GM13977 (cell line): ENCODE measurements at regions not wholly inside any gene's neighbourhood (a gene's known extent, or its start where the extent isn't known, plus 50 kb on each side); places are given as distances from the start of the nearest gene placed in this dataset.

Experiments used
- DNase-seq: peaks from one replicate; pipeline ENCODE4 v3.0.0; 2012; ENCODE audit warnings: low spot score
- in situ Hi-C: fragments of 300-500 bp; cut with MboI; formaldehyde crosslinking; loops from one replicate; pipeline ENCODE4 v1.12.0; 2022; ENCODE audit warnings: low sequenced_read_pairs, low pct_unique_long_range_greater_than_20kb, mixed read lengths, inconsistent platforms; ENCODE audit not compliant: unreplicated experiment
- TF ChIP-seq, protein P1 (sequence below): IDR thresholded peaks from 2 replicates; pipeline ENCODE4 v1.5.1; 2012; ENCODE audit warnings: mild to moderate bottlenecking, control low read depth; ENCODE audit not compliant: insufficient read depth; ENCODE audit errors: extremely low read depth, missing control alignments

DNA sequence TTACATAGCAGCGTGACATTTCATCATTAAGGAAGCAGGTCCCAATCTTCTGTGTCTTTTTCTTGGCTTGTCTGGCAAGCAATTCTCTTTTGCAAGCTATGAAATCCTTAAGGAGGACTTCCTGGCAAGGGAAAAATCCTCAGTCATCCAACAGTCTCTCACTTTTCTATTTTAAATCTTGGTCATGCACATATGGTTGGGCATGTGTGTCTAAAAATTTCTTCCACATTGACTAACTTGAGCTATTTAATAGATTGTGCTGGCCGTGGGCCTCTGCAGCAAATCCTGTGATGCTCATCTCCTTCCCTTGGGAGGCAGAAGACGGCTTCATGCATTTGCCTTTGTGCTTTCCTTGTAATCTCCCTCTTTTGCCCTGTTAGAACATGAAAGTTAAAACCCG, 634.3 kb upstream of the FANCL start:
- in situ Hi-C loops: no loop called here
- DNase-seq: no peak
- TF ChIP-seq, protein P1, sequence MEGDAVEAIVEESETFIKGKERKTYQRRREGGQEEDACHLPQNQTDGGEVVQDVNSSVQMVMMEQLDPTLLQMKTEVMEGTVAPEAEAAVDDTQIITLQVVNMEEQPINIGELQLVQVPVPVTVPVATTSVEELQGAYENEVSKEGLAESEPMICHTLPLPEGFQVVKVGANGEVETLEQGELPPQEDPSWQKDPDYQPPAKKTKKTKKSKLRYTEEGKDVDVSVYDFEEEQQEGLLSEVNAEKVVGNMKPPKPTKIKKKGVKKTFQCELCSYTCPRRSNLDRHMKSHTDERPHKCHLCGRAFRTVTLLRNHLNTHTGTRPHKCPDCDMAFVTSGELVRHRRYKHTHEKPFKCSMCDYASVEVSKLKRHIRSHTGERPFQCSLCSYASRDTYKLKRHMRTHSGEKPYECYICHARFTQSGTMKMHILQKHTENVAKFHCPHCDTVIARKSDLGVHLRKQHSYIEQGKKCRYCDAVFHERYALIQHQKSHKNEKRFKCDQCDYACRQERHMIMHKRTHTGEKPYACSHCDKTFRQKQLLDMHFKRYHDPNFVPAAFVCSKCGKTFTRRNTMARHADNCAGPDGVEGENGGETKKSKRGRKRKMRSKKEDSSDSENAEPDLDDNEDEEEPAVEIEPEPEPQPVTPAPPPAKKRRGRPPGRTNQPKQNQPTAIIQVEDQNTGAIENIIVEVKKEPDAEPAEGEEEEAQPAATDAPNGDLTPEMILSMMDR: no peak

DNA sequence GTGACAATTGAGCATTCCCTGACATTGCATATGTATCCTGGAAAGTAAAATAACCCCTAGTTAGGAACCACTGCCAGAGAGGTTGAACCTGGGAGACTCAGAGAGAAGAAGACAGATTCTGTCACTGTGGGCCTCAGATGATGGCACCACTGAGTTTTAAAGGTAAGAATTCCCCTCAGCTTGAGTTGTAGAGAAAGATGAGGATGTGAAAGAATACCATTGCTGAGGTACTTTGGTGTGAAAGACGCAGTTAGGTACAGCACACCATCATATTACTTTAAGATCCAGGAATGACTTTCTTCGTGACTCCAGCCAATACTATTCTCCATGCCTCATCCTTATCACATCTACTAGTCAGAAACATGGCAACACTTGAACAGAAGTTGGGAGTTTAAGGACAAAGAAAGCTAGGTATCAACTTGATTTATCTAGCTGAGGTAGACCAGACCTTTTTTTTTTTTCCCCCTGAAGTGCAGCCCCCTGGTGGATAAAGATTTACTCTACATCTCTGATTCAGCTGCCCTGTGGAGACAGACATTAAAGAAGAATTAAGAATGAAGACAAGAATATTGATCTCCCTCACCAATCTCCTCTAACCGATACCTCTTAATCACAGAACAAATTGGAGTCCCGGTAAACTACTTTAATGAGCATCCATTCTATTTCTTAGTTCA, 630.5 kb upstream of the FANCL start:
- TF ChIP-seq, protein P1: peak; percentile 22
- in situ Hi-C loops: no loop called here
- DNase-seq: no peak

DNA sequence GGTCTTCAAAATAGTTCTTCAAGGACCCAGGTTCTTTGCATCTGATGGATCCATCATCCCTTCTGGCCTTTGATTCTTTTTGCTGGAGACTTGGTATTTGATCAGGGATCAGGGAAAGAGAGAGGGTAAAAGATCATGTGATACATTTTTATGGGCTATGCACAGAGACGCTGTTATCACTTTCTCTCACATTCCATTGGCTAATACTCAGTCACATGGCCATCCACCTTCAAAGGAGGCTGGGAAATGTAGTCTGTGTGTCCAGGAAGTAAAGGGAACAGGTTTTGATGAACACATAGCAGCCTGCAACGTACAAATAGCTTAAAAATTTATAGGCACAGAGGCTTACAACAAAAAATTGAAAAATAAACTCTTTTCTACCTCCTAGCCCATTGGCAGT, 629.6 kb upstream of the FANCL start:
- TF ChIP-seq, protein P1: no peak
- DNase-seq: peak; percentile 3
- in situ Hi-C loops: no loop called here

DNA sequence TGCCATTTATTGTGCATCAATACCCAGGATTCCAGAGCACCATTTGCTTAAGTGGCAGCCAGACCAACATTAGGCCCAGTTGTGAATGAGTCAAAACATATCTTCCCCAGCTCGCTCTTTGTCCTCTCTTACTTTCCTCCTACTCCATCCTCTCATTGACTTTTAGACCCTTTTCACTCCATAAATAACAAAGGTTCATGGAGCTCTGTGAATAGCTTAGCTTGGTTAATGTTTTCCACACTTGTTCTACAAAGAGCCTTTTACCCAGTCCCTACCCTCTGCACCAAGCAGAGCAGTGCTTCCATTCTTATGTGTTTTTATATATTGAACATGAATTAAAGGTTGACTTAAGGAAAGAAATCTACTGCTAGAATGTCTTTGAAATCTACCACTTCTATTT, 625.8 kb upstream of the FANCL start:
- no peak for DNase-seq
- in situ Hi-C loops: no loop called here
- TF ChIP-seq, protein P1: no peak

DNA sequence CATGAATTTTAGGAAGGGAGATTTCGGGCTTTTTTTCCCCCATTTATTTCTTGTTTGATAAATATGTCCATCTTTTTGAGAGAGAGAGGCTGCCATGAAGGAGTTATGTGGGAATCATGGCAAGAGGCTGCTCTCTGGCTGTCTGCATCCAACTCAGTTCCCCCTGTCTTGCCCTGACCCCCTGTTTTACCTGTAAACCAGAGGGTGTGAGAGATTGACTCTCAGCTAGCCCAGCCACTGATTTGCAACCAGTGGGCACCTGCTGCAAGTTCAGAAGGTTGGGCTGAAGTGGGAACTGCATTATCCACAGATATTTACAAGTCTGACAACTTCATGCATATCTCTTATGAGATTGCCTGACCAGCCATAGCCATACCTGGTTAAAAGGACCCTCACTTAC, 625.4 kb upstream of the FANCL start:
- DNase-seq: no peak
- TF ChIP-seq, protein P1: no peak
- in situ Hi-C loops: no loop called here

DNA sequence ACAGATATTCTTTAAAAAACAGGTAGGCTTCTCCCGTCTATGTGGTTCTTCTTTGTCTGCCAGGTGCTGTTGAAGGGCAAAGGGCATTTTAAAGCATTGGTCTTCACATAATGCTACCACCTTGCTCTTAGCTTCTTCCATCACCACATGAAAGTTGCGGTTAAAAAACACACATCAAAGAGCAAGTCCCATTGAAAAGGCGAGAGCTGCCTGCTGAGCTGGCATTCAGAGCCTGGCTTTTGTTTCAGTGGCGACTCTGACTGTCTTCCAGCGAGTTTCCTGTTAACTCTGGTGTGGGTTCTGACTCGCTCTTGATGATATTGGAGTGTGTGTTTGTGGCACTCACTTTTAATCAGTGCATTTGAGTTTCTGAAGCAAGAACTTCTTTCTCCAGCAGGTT, 624.9 kb upstream of the FANCL start:
- in situ Hi-C loops: no loop called here
- TF ChIP-seq, protein P1: no peak
- DNase-seq: no peak
